AG04450 (cell line): ENCODE measurements at regions not wholly inside any gene's neighbourhood (a gene's known extent, or its start where the extent isn't known, plus 50 kb on each side); places are given as distances from the start of the nearest gene placed in this dataset.
A peak's percentile ranks its signal among the peaks of the same experiment; 100 is the strongest.

ENCODE experiments used
- CTCF ChIA-PET: fragments of 300-600, 350-600 bp; formaldehyde crosslinking; extraction: SDS; loops from one replicate; lab custom pipeline; 2022; ENCODE audit warnings: antibody characterized with exemption, inconsistent platforms; lab: Charles Lee
- POLR2A ChIA-PET: fragments of 350-600 bp; formaldehyde crosslinking; extraction: SDS; loops from one replicate; lab custom pipeline; 2021; ENCODE audit warnings: antibody characterized with exemption, inconsistent platforms; lab: Yijun Ruan, JAX
- DNase-seq: peaks from one replicate; pipeline ENCODE4 v3.0.0-alpha.2; 2011; ENCODE audit warnings: low read depth, low spot score
- H3K27ac ChIP-seq: one replicate; pipeline ENCODE4 v1.5.1; 2012; ENCODE audit warnings: low read depth, low read length, control low read depth
- H3K27me3 ChIP-seq: one replicate; pipeline ENCODE4 v1.6.0; 2012; ENCODE audit warnings: low read length; ENCODE audit not compliant: control insufficient read depth, insufficient read depth
- H3K4me3 ChIP-seq: 2 replicates; pipeline ENCODE4 v1.5.1; 2011; ENCODE audit warnings: mild to moderate bottlenecking, low read depth, low read length, control low read depth
- H3K9me3 ChIP-seq: 2 replicates; pipeline ENCODE4 v1.5.1; 2012; ENCODE audit warnings: low read length; ENCODE audit not compliant: control insufficient read depth, insufficient read depth
- TF ChIP-seq, protein P1 (sequence below): IDR thresholded peaks from 2 replicates; pipeline ENCODE4 v1.5.1; 2011; ENCODE audit warnings: low read depth, low read length, control low read depth, inconsistent platforms

DNA sequence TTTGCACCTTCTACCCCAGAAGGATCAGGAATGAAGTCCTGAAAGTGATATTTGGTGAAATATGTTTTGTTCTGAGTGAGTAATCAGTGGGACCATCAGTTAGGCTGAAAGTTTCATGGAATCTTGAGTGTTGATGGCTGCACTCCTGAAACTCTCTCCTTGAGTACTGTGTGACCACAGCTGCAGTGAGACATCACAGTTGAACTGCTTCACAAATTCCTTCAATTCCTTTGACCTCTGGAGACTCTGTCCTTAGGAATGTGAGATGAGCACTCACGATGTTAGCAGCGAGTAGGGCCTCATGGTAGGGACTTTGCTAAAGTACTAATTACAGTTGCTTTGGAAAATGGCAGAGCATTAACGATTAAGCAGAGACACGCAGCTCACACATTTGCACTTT is 142.9 kb upstream of the SLC4A4 start:
- ChIA-PET POLR2A (no interaction called here), CTCF (interaction anchor here (2.0 to 2.7 kb wide), 2 partner anchors 11 to 33 kb away, joined by 12 to 13 read pairs; no protein-coding TSS in a partner anchor)

DNA sequence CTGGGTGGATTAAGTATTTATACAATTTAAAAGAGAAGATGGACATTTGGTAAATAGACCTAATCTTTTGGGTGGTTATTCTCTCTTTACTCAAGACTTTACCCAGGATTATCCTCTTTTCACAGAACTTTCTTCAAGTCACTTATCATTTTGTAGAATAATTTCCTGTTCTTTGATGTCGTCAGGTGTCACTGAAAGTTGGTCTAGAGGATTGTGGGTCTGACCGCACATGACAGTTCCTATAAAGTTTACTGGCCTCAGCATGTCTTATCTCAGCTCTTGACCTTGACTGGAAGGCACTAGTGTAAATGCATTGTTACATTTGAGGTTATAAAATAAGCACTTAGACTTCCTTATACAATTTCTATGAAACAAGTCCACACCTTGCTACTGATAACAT is 139.9 kb upstream of the SLC4A4 start:
- Histone ChIP-seq H3K4me3 (no peak overlapping the region), H3K27ac (no peak overlapping the region), H3K9me3 (no peaks in the 10 kb centered on the region), H3K27me3 (no peaks in the 10 kb centered on the region)
- ChIA-PET POLR2A (interaction anchor here (1.0 kb wide), 1 partner anchor 13 kb away, joined by 3 read pairs; no protein-coding TSS in a partner anchor), CTCF (no interaction called here)
- TF ChIP-seq, protein P1, sequence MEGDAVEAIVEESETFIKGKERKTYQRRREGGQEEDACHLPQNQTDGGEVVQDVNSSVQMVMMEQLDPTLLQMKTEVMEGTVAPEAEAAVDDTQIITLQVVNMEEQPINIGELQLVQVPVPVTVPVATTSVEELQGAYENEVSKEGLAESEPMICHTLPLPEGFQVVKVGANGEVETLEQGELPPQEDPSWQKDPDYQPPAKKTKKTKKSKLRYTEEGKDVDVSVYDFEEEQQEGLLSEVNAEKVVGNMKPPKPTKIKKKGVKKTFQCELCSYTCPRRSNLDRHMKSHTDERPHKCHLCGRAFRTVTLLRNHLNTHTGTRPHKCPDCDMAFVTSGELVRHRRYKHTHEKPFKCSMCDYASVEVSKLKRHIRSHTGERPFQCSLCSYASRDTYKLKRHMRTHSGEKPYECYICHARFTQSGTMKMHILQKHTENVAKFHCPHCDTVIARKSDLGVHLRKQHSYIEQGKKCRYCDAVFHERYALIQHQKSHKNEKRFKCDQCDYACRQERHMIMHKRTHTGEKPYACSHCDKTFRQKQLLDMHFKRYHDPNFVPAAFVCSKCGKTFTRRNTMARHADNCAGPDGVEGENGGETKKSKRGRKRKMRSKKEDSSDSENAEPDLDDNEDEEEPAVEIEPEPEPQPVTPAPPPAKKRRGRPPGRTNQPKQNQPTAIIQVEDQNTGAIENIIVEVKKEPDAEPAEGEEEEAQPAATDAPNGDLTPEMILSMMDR, result no peak
- no peak for DNase-seq

More for the DNA sequence above, 142.9 kb upstream of the SLC4A4 start:
- Histone ChIP-seq H3K27me3 (no peaks in the 10 kb centered on the region), H3K9me3 (no peaks in the 10 kb centered on the region), H3K4me3 (no peak overlapping the region), H3K27ac (no peak overlapping the region)
- DNase-seq, result peak; percentile 52
- TF ChIP-seq, protein P1, result no peak

DNA sequence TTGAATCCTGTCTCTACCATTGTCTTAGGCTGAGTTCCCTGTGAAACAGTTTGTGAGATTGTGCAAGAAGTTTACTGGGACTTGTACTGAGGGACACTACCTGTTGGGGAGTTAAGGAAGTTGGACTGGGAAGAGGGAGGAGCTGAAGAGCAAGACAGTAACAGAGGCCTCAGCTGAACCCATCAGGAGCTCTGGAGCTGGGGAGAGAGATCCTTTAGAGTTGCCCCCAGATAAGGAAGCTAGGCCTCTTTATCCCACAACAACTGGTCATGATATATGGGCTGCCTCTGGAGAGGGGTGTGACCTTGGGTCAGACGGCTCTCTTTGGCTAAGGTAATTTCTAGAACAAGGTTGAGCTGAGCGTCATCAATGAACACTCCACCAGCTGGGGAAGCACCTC is 137.8 kb upstream of the SLC4A4 start:
- no peak overlapping the region for H3K4me3 ChIP-seq
- H3K27ac ChIP-seq, result no peak overlapping the region
- no peak for DNase-seq
- ChIA-PET POLR2A (no interaction called here), CTCF (interaction anchor here (1.1 to 1.5 kb wide), 2 partner anchors 17 to 29 kb away, joined by 4 to 6 read pairs; no protein-coding TSS in a partner anchor)
- no peaks in the 10 kb centered on the region for H3K27me3 ChIP-seq
- TF ChIP-seq, protein P1, result no peak
- H3K9me3 ChIP-seq, result no peaks in the 10 kb centered on the region

DNA sequence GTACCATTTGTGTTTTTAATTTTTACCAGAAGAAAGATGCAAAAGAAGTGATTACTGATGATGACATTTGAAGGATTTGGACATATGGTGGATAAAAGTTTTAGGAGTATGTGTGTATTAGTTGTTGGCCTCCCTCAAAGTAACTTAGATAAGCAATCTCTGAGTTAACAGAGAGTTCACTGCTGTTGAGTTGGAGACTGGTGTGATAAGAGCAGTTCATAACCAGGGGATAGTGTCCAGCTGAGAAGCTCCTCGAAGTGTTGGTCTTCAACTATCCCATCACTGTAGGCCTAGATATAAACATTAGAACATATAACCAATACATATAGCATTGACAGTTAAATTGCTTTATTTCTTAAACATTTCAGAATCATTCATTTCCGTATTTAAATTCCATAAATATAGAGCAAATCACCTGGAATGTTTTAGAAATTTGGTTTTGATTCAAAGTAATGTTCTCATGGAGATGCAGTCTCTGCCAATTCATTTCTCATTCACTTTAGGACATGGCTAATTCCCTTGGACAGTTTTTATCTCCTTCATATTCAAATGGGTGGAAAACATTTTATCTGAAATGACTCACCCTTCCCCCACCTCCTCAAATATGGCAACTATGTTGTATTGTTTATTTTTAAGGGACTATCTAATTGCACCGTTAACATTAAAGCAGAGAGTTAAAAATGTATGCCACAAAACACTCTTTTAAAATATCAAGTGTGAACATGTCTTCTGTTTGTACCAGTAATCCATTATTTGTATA is 136.8 kb upstream of the SLC4A4 start:
- TF ChIP-seq, protein P1, result no peak
- ChIA-PET POLR2A (no interaction called here), CTCF (interaction anchor here (1.0 to 1.1 kb wide), 2 partner anchors 12 to 28 kb away, joined by 6 read pairs; no protein-coding TSS in a partner anchor)
- no peaks in the 10 kb centered on the region for H3K27me3 ChIP-seq
- DNase-seq, result no peak
- H3K9me3 ChIP-seq, result no peaks in the 10 kb centered on the region
- H3K4me3 ChIP-seq, result no peak overlapping the region
- no peak overlapping the region for H3K27ac ChIP-seq

DNA sequence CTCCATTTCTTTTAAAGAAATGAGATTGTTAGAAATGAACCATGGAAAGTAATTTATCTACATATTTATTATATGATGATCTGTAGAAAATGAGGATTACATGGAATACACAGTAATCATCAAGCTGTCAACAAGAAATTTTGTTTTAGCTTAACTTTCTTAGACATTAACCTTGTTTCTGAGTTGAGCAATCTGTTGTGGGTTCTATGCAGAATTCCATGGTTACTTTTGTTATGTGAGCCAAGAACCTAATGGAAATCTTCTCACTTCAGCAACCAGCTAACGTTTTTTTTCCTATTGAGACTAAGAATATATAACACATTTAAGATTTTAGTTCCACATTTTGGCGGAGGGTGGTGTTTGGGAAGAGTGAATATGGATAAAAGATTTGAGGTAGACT is 136.1 kb upstream of the SLC4A4 start:
- no peak overlapping the region for H3K4me3 ChIP-seq
- TF ChIP-seq, protein P1, result no peak
- ChIA-PET POLR2A (no interaction called here), CTCF (interaction anchor here (0.6 to 1.0 kb wide), 3 partner anchors 13 to 193 kb away, joined by 3 to 6 read pairs (median 3); no protein-coding TSS in a partner anchor)
- DNase-seq, result no peak
- H3K27ac ChIP-seq, result no peak overlapping the region
- no peaks in the 10 kb centered on the region for H3K9me3 ChIP-seq
- no peaks in the 10 kb centered on the region for H3K27me3 ChIP-seq
